ENCODE measurements at regions not wholly inside any gene's neighbourhood (a gene's known extent, or its start where the extent isn't known, plus 50 kb on each side); places are given as distances from the start of the nearest gene placed in this dataset.

- TF ChIP-seq CTCF (IDR thresholded peaks at IDR 0.05; ENCODE audit: control insufficient read depth, extremely low read depth, insufficient read depth), result no peak
- no peak overlapping the region for H3K4me3 ChIP-seq (ENCODE audit: low read depth, low read length)
- DNase-seq (ENCODE audit: low read depth), result no peak
Measured at GRCh38 chr1:219993554-219994433, 52.5 kb downstream of the EPRS1 start.

- no peak for DNase-seq (ENCODE audit: low read depth)
- H3K4me3 ChIP-seq (ENCODE audit: low read depth, low read length), result no peak overlapping the region
- TF ChIP-seq CTCF (IDR thresholded peaks at IDR 0.05; ENCODE audit: control insufficient read depth, extremely low read depth, insufficient read depth), result no peak
Measured at GRCh38 chr1:219991919-219992318, 54.4 kb downstream of the EPRS1 start.

- no peak for TF ChIP-seq CTCF (IDR thresholded peaks at IDR 0.05; ENCODE audit: control insufficient read depth, extremely low read depth, insufficient read depth)
- DNase-seq (ENCODE audit: low read depth), result no peak
- H3K4me3 ChIP-seq (ENCODE audit: low read depth, low read length), result no peak overlapping the region
Measured at GRCh38 chr1:219991511-219991810, 54.8 kb downstream of the EPRS1 start.

GRCh38 chr1:219990782-219991510 is 55.4 kb downstream of the EPRS1 start:
- H3K4me3 ChIP-seq (ENCODE audit: low read depth, low read length), result no peak overlapping the region
- peak; percentile 52 for TF ChIP-seq CTCF (IDR thresholded peaks at IDR 0.05; ENCODE audit: control insufficient read depth, extremely low read depth, insufficient read depth)
- DNase-seq (ENCODE audit: low read depth), result no peak

GRCh38 chr1:219989766-219990165 is 56.5 kb downstream of the EPRS1 start:
- no peak overlapping the region for H3K4me3 ChIP-seq (ENCODE audit: low read depth, low read length)
- no peak for DNase-seq (ENCODE audit: low read depth)
- TF ChIP-seq CTCF (IDR thresholded peaks at IDR 0.05; ENCODE audit: control insufficient read depth, extremely low read depth, insufficient read depth), result no peak

GRCh38 chr1:219988818-219989217 is 57.5 kb downstream of the EPRS1 start:
- no peak for TF ChIP-seq CTCF (IDR thresholded peaks at IDR 0.05; ENCODE audit: control insufficient read depth, extremely low read depth, insufficient read depth)

More at GRCh38 chr1:219988818-219989217, 57.5 kb downstream of the EPRS1 start:
- no peak for DNase-seq (ENCODE audit: low read depth)
- no peak overlapping the region for H3K4me3 ChIP-seq (ENCODE audit: low read depth, low read length)

Measured in LNCaP clone FGC (cell line).